Esophagus squamous epithelium (tissue), 4 donors: ENCODE measurements at regions not wholly inside any gene's neighbourhood (a gene's known extent, or its start where the extent isn't known, plus 50 kb on each side); places are given as distances from the start of the nearest gene placed in this dataset.

Experiments
- CTCF ChIP-seq, 6 experiments: fragments of 450-650 bp in 4 of 6; fragments of 200-600 bp in 2 of 6; sonication (generic) in 2 of 6; IDR thresholded peaks; one replicate each; pipeline ENCODE4 v1.5.1; 2016 to 2019; ENCODE audit warnings: antibody characterized with exemption in 6 of 6, mild to moderate bottlenecking in 4 of 6, moderate library complexity in 4 of 6
- POLR2A ChIP-seq, 4 donors: fragments of 450-650 bp; IDR thresholded peaks; one replicate each; pipeline ENCODE4 v1.6.1; 2017; ENCODE audit warnings: antibody characterized with exemption in 4 of 4, mild to moderate bottlenecking in 4 of 4, moderate library complexity in 3 of 4

- TF ChIP-seq CTCF (IDR thresholded peaks at IDR 0.05) (no peak), POLR2A (IDR thresholded peaks at IDR 0.05) (no peak)
These were observed 140.6 kb downstream of the AASDHPPT start for GRCh38 chr11:106218106-106218505.
